Vagina (tissue), 2 donors: ENCODE measurements at regions not wholly inside any gene's neighbourhood (a gene's known extent, or its start where the extent isn't known, plus 50 kb on each side); places are given as distances from the start of the nearest gene placed in this dataset.

ENCODE experiments used
- DNase-seq, 2 donors: peaks; one replicate each; pipeline ENCODE4 v3.0.0-alpha.2; 2017; ENCODE audit errors: extremely low spot score in 2 of 2
- H3K27ac ChIP-seq: fragments of 200-600 bp; sonication (generic); one replicate; pipeline ENCODE4 v1.5.1; 2019
- H3K27me3 ChIP-seq: fragments of 200-600 bp; sonication (generic); one replicate; pipeline ENCODE4 v1.5.1; 2019
- H3K36me3 ChIP-seq, 2 donors: fragments of 200-600 bp; sonication (generic); one replicate each; pipeline ENCODE4 v1.5.1; 2017 to 2019
- H3K4me1 ChIP-seq: fragments of 200-600 bp; sonication (generic); one replicate; pipeline ENCODE4 v1.5.1; 2019
- H3K4me3 ChIP-seq, 2 donors: fragments of 200-600 bp; sonication (generic); 1 replicate in 1 of 2; 2 replicates in 1 of 2; pipeline ENCODE4 v1.5.1; 2016 to 2019
- H3K9me3 ChIP-seq: fragments of 200-600 bp; sonication (generic); one replicate; pipeline ENCODE4 v1.5.1; 2019
- POLR2A ChIP-seq, 2 donors: fragments of 450-650 bp; IDR thresholded peaks; one replicate each; pipeline ENCODE4 v1.6.1; 2017; ENCODE audit warnings: antibody characterized with exemption in 2 of 2, mild to moderate bottlenecking in 2 of 2, moderate library complexity in 2 of 2
- POLR2AphosphoS5 ChIP-seq, 2 donors: sonication (generic); formaldehyde crosslinking; IDR thresholded peaks; one replicate each; pipeline ENCODE4 v1.9.0; 2017; ENCODE audit warnings: antibody characterized with exemption in 2 of 2, mild to moderate bottlenecking in 2 of 2, low read depth in 1 of 2; ENCODE audit not compliant: insufficient read depth in 1 of 2
- intact Hi-C: fragments of 100-400 bp; cut with DNase I; formaldehyde crosslinking; loops from one replicate; pipeline ENCODE4 v1.15.1; 2023
- TF ChIP-seq, protein P1 (sequence below), 3 experiments: fragments of 450-650 bp in 2 of 3; fragments of 200-600 bp in 1 of 3; sonication (generic) in 1 of 3; IDR thresholded peaks; one replicate each; pipeline ENCODE4 v1.5.1; 2017 to 2019; ENCODE audit warnings: antibody characterized with exemption in 3 of 3, mild to moderate bottlenecking in 2 of 3, moderate library complexity in 2 of 3

DNA sequence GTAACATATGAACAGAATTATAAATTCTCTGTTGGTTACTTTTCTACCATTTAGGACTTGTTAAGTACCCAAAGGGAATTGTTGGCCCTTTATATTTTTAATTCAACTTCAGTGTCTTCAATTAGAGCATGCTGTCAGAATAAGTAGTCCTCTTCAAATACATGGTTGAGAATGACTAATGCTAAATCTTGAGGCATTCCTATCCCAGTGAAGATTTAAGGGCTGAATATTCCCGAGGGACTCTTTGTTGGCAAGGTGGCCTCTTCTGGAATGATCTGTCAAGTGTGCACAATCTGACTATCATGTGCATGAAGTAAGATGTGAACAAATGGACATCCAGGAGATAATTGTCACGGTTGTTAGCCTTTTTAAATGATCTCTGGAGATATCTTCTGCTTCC, 421.7 kb downstream of the BMP2 start:
- Histone ChIP-seq H3K27me3 (no peaks in the 10 kb centered on the region), H3K4me3 (no peak overlapping the region), H3K27ac (no peak overlapping the region), H3K9me3 (no peaks in the 10 kb centered on the region), H3K4me1 (no peaks in the 10 kb centered on the region), H3K36me3 (no peaks in the 10 kb centered on the region)
- intact Hi-C loops = no loop called here
- DNase-seq = no peak
- TF ChIP-seq POLR2A (IDR thresholded peaks at IDR 0.05) = no peak
- TF ChIP-seq, protein P1, sequence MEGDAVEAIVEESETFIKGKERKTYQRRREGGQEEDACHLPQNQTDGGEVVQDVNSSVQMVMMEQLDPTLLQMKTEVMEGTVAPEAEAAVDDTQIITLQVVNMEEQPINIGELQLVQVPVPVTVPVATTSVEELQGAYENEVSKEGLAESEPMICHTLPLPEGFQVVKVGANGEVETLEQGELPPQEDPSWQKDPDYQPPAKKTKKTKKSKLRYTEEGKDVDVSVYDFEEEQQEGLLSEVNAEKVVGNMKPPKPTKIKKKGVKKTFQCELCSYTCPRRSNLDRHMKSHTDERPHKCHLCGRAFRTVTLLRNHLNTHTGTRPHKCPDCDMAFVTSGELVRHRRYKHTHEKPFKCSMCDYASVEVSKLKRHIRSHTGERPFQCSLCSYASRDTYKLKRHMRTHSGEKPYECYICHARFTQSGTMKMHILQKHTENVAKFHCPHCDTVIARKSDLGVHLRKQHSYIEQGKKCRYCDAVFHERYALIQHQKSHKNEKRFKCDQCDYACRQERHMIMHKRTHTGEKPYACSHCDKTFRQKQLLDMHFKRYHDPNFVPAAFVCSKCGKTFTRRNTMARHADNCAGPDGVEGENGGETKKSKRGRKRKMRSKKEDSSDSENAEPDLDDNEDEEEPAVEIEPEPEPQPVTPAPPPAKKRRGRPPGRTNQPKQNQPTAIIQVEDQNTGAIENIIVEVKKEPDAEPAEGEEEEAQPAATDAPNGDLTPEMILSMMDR (IDR thresholded peaks at IDR 0.05) = no peak
- TF ChIP-seq POLR2AphosphoS5 (IDR thresholded peaks at IDR 0.05; ENCODE audit: insufficient read depth in 1 of 2, low read depth in 1 of 2) = no peak

DNA sequence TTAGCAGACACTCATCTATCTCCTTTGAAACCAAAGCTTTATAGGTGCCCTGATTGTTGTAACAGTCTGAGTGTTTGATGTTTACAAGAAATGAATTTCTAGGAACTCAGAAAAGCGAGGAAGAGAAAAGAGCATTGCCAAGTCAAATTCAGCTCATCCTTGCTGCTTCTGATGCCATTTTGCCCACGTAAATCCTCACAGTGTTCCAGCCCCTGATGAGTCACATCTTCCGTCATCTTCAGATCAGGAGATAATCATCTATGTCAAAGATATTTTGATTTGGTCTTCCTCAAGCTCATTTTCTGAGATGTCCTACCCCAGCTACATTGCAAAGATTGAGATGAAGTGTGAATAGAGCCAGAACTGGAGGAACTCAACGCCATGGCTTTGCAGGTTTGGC, 426.2 kb downstream of the BMP2 start:
- DNase-seq = no peak
- Histone ChIP-seq H3K4me1 (no peaks in the 10 kb centered on the region), H3K27me3 (no peaks in the 10 kb centered on the region), H3K36me3 (no peaks in the 10 kb centered on the region), H3K27ac (no peak overlapping the region), H3K4me3 (no peak overlapping the region), H3K9me3 (no peaks in the 10 kb centered on the region)
- TF ChIP-seq, protein P1 (IDR thresholded peaks at IDR 0.05) = no peak
- TF ChIP-seq POLR2A (IDR thresholded peaks at IDR 0.05) = no peak
- no peak for TF ChIP-seq POLR2AphosphoS5 (IDR thresholded peaks at IDR 0.05; ENCODE audit: insufficient read depth in 1 of 2, low read depth in 1 of 2)
- intact Hi-C loops = no loop called here

DNA sequence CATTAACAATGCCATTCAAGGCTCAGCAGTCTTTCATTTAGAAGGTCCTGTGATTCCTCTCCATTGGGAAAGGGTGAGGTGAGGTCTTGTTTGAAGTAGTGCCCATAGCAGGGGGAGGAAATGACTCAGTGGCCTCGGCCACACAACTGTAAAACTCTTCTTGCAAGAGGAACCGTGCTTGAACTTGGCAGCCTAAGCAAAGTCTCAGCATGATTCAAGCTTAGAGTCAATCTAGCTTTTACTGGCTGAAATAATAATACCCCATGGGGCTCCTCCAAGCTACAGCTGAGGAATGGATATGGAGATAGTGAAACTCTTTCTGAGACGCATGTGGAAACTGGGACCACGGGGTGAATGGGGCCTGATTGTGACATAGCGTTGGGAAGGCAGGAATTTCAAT, 428.2 kb downstream of the BMP2 start:
- H3K4me1 ChIP-seq = no peaks in the 10 kb centered on the region
- H3K27me3 ChIP-seq = no peaks in the 10 kb centered on the region
- H3K36me3 ChIP-seq = no peaks in the 10 kb centered on the region
- H3K9me3 ChIP-seq = no peaks in the 10 kb centered on the region
- no peak for DNase-seq
- intact Hi-C loops = no loop called here
- H3K4me3 ChIP-seq = no peak overlapping the region
- H3K27ac ChIP-seq = no peak overlapping the region
- TF ChIP-seq POLR2A (IDR thresholded peaks at IDR 0.05) (no peak), POLR2AphosphoS5 (IDR thresholded peaks at IDR 0.05; ENCODE audit: insufficient read depth in 1 of 2, low read depth in 1 of 2) (no peak)
- TF ChIP-seq, protein P1 (IDR thresholded peaks at IDR 0.05) = no peak

DNA sequence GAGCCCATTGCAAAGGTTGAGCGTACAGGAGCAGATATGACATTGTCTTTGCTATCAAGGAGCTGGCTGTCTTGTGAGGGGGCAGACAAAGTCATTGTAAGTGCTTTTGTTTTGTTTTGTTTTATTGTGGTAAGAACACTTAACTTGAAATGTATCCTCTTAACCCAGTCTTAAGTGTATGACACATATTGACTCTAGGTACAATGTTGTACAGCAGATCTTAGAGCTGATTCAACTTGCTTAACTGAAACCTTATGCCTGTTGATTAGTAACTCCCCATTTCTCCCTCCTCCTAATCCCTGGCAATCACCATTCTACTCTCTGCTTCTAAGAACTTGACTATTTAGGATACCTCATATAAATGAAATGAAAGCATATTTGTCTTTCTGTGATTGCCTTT, 429.0 kb downstream of the BMP2 start:
- intact Hi-C loops = no loop called here
- no peak for TF ChIP-seq POLR2A (IDR thresholded peaks at IDR 0.05)
- no peak for TF ChIP-seq POLR2AphosphoS5 (IDR thresholded peaks at IDR 0.05; ENCODE audit: insufficient read depth in 1 of 2, low read depth in 1 of 2)
- TF ChIP-seq, protein P1 (IDR thresholded peaks at IDR 0.05) = no peak
- Histone ChIP-seq H3K27ac (no peak overlapping the region), H3K4me3 (no peak overlapping the region), H3K9me3 (no peaks in the 10 kb centered on the region), H3K27me3 (no peaks in the 10 kb centered on the region), H3K4me1 (no peaks in the 10 kb centered on the region), H3K36me3 (no peaks in the 10 kb centered on the region)
- no peak for DNase-seq

DNA sequence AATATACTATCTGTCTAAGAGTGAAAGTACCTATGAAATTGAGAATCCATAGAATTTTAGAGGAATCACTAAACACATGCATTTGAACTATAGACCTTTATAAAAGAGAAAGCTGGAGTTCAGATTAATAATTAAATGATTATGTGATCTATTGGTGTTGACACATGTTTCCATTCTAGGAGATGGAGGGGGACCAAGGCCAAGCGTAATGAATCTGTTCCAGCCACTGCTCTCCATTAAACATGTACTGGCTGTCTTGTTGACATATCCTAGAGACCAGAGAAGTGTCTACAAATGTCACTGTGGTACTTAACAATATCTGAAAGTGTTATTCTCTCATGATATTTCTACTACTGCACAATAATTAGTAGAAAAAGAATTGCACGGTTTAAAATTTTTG, 432.4 kb downstream of the BMP2 start:
- no peaks in the 10 kb centered on the region for H3K4me1 ChIP-seq
- H3K4me3 ChIP-seq = no peak overlapping the region
- H3K9me3 ChIP-seq = no peaks in the 10 kb centered on the region
- H3K27me3 ChIP-seq = no peaks in the 10 kb centered on the region
- intact Hi-C loops = no loop called here
- no peak for TF ChIP-seq POLR2AphosphoS5 (IDR thresholded peaks at IDR 0.05; ENCODE audit: insufficient read depth in 1 of 2, low read depth in 1 of 2)
- TF ChIP-seq, protein P1 (IDR thresholded peaks at IDR 0.05) = no peak
- no peak for TF ChIP-seq POLR2A (IDR thresholded peaks at IDR 0.05)
- DNase-seq = no peak
- no peak overlapping the region for H3K27ac ChIP-seq
- no peaks in the 10 kb centered on the region for H3K36me3 ChIP-seq
